Neural progenitor cell (in vitro differentiated cells): ENCODE measurements at regions not wholly inside any gene's neighbourhood (a gene's known extent, or its start where the extent isn't known, plus 50 kb on each side); places are given as distances from the start of the nearest gene placed in this dataset.
A peak's percentile ranks its signal among the peaks of the same experiment; 100 is the strongest.

ENCODE experiments used
- DNase-seq: peaks from one replicate; pipeline ENCODE4 v3.0.0-alpha.2; 2016; ENCODE audit warnings: low spot score
- H2AFZ ChIP-seq: fragments of 200-600 bp; sonication (generic); replicated peaks from 2 replicates; pipeline ENCODE4 v1.6.1; 2016; ENCODE audit warnings: antibody characterized with exemption
- H3F3A ChIP-seq: fragments of 200-600 bp; sonication (generic); 2 replicates; pipeline ENCODE4 v1.6.1; 2016; ENCODE audit warnings: antibody characterized with exemption, low read depth
- H3K27ac ChIP-seq: fragments of 200-600 bp; sonication (generic); 2 replicates; pipeline ENCODE4 v1.5.1; 2016; ENCODE audit warnings: mild to moderate bottlenecking
- H3K27me3 ChIP-seq: fragments of 200-600 bp; sonication (generic); 2 replicates; pipeline ENCODE4 v1.6.1; 2016; ENCODE audit warnings: mild to moderate bottlenecking, moderate library complexity
- H3K36me3 ChIP-seq: fragments of 200-600 bp; sonication (generic); 2 replicates; pipeline ENCODE4 v1.5.1; 2016
- H3K4me1 ChIP-seq: fragments of 200-600 bp; sonication (generic); 2 replicates; pipeline ENCODE4 v1.6.1; 2016; ENCODE audit warnings: mixed run types
- H3K4me2 ChIP-seq: fragments of 200-600 bp; sonication (generic); 2 replicates; pipeline ENCODE4 v1.6.1; 2016
- H3K4me3 ChIP-seq: fragments of 200-600 bp; sonication (generic); 2 replicates; pipeline ENCODE4 v1.5.1; 2016
- H3K79me2 ChIP-seq: fragments of 200-600 bp; sonication (generic); 2 replicates; pipeline ENCODE4 v1.6.1; 2016; ENCODE audit warnings: low read depth
- H3K9ac ChIP-seq: fragments of 200-600 bp; sonication (generic); 2 replicates; pipeline ENCODE4 v1.6.1; 2016
- H3K9me3 ChIP-seq: fragments of 200-600 bp; sonication (generic); 2 replicates; pipeline ENCODE4 v1.5.1; 2016; ENCODE audit warnings: low read depth
- H4K20me1 ChIP-seq: fragments of 200-600 bp; sonication (generic); 2 replicates; pipeline ENCODE4 v1.6.1; 2016; ENCODE audit warnings: low read depth
- H3K27ac Mint-ChIP-seq: 3 replicates; pipeline ENCODE4 v1.8.0; 2021; ENCODE audit warnings: mixed read lengths
- H3K27me3 Mint-ChIP-seq: 2 replicates; pipeline ENCODE4 v1.8.0; 2022; ENCODE audit warnings: low read depth, mild to moderate bottlenecking, inconsistent platforms, moderate library complexity, mixed read lengths; ENCODE audit not compliant: insufficient read depth
- H3K36me3 Mint-ChIP-seq: 3 replicates; pipeline ENCODE4 v1.8.0; 2021; ENCODE audit warnings: mixed read lengths
- H3K4me1 Mint-ChIP-seq: 3 replicates; pipeline ENCODE4 v1.8.0; 2021; ENCODE audit warnings: mixed read lengths
- H3K4me3 Mint-ChIP-seq: 3 replicates; pipeline ENCODE4 v1.8.0; 2021; ENCODE audit warnings: mild to moderate bottlenecking, moderate library complexity, mixed read lengths
- H3K9me3 Mint-ChIP-seq: 3 replicates; pipeline ENCODE4 v1.8.0; 2020; ENCODE audit warnings: mixed read lengths
- CTCF ChIP-seq: fragments of 200-600 bp; sonication (generic); IDR thresholded peaks from 2 replicates; pipeline ENCODE4 v1.5.1; 2017; ENCODE audit warnings: antibody characterized with exemption, mild to moderate bottlenecking
- EZH2 ChIP-seq: fragments of 200-600 bp; sonication (generic); IDR thresholded peaks from 2 replicates; pipeline ENCODE4 v1.6.1; 2017; ENCODE audit warnings: antibody characterized with exemption, mild to moderate bottlenecking, moderate library complexity
- EZH2phosphoT487 ChIP-seq: fragments of 200-600 bp; sonication (generic); IDR thresholded peaks from 2 replicates; pipeline ENCODE4 v1.6.1; 2017; ENCODE audit warnings: antibody characterized with exemption

- H3K4me1 ChIP-seq = no peaks in the 10 kb centered on the region
- no peak overlapping the region for H2AFZ ChIP-seq
- DNase-seq = no peak
- H3K9me3 Mint-ChIP-seq = peaks cover 14% of the 10 kb centered on the region
- H3F3A ChIP-seq = no peaks in the 10 kb centered on the region
- no peaks in the 10 kb centered on the region for H3K36me3 Mint-ChIP-seq
- H3K4me3 Mint-ChIP-seq = no peak overlapping the region
- no peaks in the 10 kb centered on the region for H3K79me2 ChIP-seq
- peaks cover 2% of the 10 kb centered on the region for H3K27me3 Mint-ChIP-seq
- no peaks in the 10 kb centered on the region for H3K9me3 ChIP-seq
- no peaks in the 10 kb centered on the region for H3K36me3 ChIP-seq
- no peak overlapping the region for H3K9ac ChIP-seq
- TF ChIP-seq EZH2phosphoT487 = no peak
- TF ChIP-seq CTCF = no peak
- no peak for TF ChIP-seq EZH2
- H3K27ac Mint-ChIP-seq = no peak overlapping the region
- no peak overlapping the region for H3K4me3 ChIP-seq
- no peak overlapping the region for H3K4me2 ChIP-seq
- no peaks in the 10 kb centered on the region for H3K4me1 Mint-ChIP-seq
- no peak overlapping the region for H3K27ac ChIP-seq
- no peaks in the 10 kb centered on the region for H4K20me1 ChIP-seq
- H3K27me3 ChIP-seq = no peaks in the 10 kb centered on the region
Observed at GRCh38 chr21:17032141-17032655, 480.6 kb upstream of the CXADR start.

- Histone ChIP-seq H3K4me1 (no peaks in the 10 kb centered on the region), H3F3A (no peaks in the 10 kb centered on the region), H2AFZ (no peak overlapping the region), H3K4me3 (no peak overlapping the region), H3K27me3 (no peaks in the 10 kb centered on the region), H3K4me2 (no peak overlapping the region), H3K9ac (no peak overlapping the region), H3K9me3 (no peaks in the 10 kb centered on the region), H4K20me1 (no peaks in the 10 kb centered on the region), H3K27ac (no peak overlapping the region), H3K36me3 (no peaks in the 10 kb centered on the region), H3K79me2 (no peaks in the 10 kb centered on the region)
- Mint-ChIP-seq H3K4me1 (peaks cover 3% of the 10 kb centered on the region), H3K27ac (no peak overlapping the region), H3K27me3 (no peaks in the 10 kb centered on the region), H3K9me3 (peaks cover 16% of the 10 kb centered on the region), H3K36me3 (peaks cover 3% of the 10 kb centered on the region), H3K4me3 (no peak overlapping the region)
- TF ChIP-seq EZH2 = no peak
- no peak for TF ChIP-seq EZH2phosphoT487
- TF ChIP-seq CTCF = no peak
- no peak for DNase-seq
Observed at GRCh38 chr21:17044696-17045095, 468.1 kb upstream of the CXADR start.

GRCh38 chr21:17045214-17045853 lies 467.5 kb upstream of the CXADR start:
- Histone ChIP-seq H3K9ac (no peak overlapping the region), H3F3A (no peaks in the 10 kb centered on the region), H3K27me3 (no peaks in the 10 kb centered on the region), H3K4me1 (peaks cover 5% of the 10 kb centered on the region), H4K20me1 (no peaks in the 10 kb centered on the region), H3K27ac (no peak overlapping the region), H3K4me3 (no peak overlapping the region), H3K79me2 (no peaks in the 10 kb centered on the region), H3K9me3 (no peaks in the 10 kb centered on the region), H2AFZ (no peak overlapping the region), H3K4me2 (no peak overlapping the region), H3K36me3 (no peaks in the 10 kb centered on the region)
- Mint-ChIP-seq H3K27ac (no peak overlapping the region), H3K27me3 (no peaks in the 10 kb centered on the region), H3K4me3 (no peak overlapping the region), H3K4me1 (peaks cover 8% of the 10 kb centered on the region), H3K36me3 (peaks cover 3% of the 10 kb centered on the region), H3K9me3 (peaks cover 13% of the 10 kb centered on the region)
- DNase-seq = no peak
- TF ChIP-seq EZH2phosphoT487 (no peak), CTCF (peak; percentile 58)
